IMR-90 (cell line): ENCODE measurements at regions not wholly inside any gene's neighbourhood (a gene's known extent, or its start where the extent isn't known, plus 50 kb on each side); places are given as distances from the start of the nearest gene placed in this dataset.

Source experiments
- CEBPB ChIP-seq: IDR thresholded peaks from 2 replicates; pipeline ENCODE4 v1.6.1; 2012; ENCODE audit warnings: low read depth, low read length, improper control_type of control experiment
- CHD1 ChIP-seq: IDR thresholded peaks from 2 replicates; pipeline ENCODE4 v1.6.1; 2012; ENCODE audit warnings: low read depth, low read length, improper control_type of control experiment
- MXI1 ChIP-seq: IDR thresholded peaks from 2 replicates; pipeline ENCODE4 v1.6.1; 2012; ENCODE audit warnings: low read depth, mild to moderate bottlenecking, low read length, moderate library complexity, borderline replicate concordance
- POLR2A ChIP-seq: IDR thresholded peaks from 2 replicates; pipeline ENCODE4 v1.6.1; 2012; ENCODE audit warnings: mild to moderate bottlenecking, low read depth, low read length
- TF ChIP-seq, protein P1 (sequence below): conservative IDR thresholded peaks from 2 replicates; pipeline ENCODE4 v1.5.1; 2012; ENCODE audit warnings: mild to moderate bottlenecking, low read depth, low read length, improper control_type of control experiment

DNA sequence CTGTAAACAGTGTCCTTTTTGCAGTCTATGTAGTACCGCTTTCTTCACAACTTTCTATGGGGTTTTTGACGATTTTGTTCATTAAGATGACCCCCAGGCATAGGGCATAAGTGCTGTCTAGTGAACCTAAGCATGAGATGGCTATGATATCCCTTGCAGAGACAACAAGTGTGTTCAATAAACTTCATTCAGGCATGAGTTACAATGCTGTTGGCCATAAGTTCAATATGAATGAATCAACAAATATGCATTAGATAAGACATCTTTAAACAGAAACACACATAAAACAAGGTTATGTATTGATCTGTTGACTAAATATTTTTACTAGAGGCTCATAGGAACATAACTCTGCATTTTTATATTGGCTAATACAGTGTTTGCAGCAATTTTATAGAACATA, 1322.0 kb downstream of the ARAP2 start:
- TF ChIP-seq, protein P1, sequence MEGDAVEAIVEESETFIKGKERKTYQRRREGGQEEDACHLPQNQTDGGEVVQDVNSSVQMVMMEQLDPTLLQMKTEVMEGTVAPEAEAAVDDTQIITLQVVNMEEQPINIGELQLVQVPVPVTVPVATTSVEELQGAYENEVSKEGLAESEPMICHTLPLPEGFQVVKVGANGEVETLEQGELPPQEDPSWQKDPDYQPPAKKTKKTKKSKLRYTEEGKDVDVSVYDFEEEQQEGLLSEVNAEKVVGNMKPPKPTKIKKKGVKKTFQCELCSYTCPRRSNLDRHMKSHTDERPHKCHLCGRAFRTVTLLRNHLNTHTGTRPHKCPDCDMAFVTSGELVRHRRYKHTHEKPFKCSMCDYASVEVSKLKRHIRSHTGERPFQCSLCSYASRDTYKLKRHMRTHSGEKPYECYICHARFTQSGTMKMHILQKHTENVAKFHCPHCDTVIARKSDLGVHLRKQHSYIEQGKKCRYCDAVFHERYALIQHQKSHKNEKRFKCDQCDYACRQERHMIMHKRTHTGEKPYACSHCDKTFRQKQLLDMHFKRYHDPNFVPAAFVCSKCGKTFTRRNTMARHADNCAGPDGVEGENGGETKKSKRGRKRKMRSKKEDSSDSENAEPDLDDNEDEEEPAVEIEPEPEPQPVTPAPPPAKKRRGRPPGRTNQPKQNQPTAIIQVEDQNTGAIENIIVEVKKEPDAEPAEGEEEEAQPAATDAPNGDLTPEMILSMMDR = no peak
- TF ChIP-seq MXI1 (no peak), CHD1 (no peak), POLR2A (no peak), CEBPB (no peak)
